Osteoblast (primary cell): ENCODE measurements at regions not wholly inside any gene's neighbourhood (a gene's known extent, or its start where the extent isn't known, plus 50 kb on each side); places are given as distances from the start of the nearest gene placed in this dataset.

Experiments used
- DNase-seq: peaks from one replicate; pipeline ENCODE4 v3.0.0; 2011; ENCODE audit warnings: low spot score, mixed read lengths; ENCODE audit not compliant: insufficient read length; ENCODE audit errors: missing footprints
- H2AFZ ChIP-seq: 2 replicates; pipeline ENCODE4 v1.6.0; 2011; ENCODE audit warnings: mild to moderate bottlenecking, low read length
- H3K27ac ChIP-seq: 2 replicates; pipeline ENCODE4 v1.5.1; 2011; ENCODE audit warnings: mild to moderate bottlenecking, low read depth, low read length, moderate library complexity
- H3K27me3 ChIP-seq: 2 replicates; pipeline ENCODE4 v1.6.0; 2012; ENCODE audit warnings: mild to moderate bottlenecking, control low read depth, inconsistent platforms, low read length, moderate library complexity; ENCODE audit not compliant: insufficient read depth
- H3K36me3 ChIP-seq: 2 replicates; pipeline ENCODE4 v1.5.1; 2011; ENCODE audit warnings: mild to moderate bottlenecking, low read length, control low read depth, moderate library complexity; ENCODE audit not compliant: insufficient read depth
- H3K4me1 ChIP-seq: 2 replicates; pipeline ENCODE4 v1.5.1; 2011; ENCODE audit warnings: mild to moderate bottlenecking, low read length, control low read depth, moderate library complexity; ENCODE audit not compliant: insufficient read depth
- H3K4me2 ChIP-seq: 2 replicates; pipeline ENCODE4 v1.6.0; 2011; ENCODE audit warnings: mild to moderate bottlenecking, low read length; ENCODE audit not compliant: insufficient read depth
- H3K4me3 ChIP-seq: fragments of 200-600 bp; sonication (generic); 3 replicates; pipeline ENCODE4 v1.5.1; 2012; ENCODE audit warnings: mild to moderate bottlenecking, low read length, inconsistent platforms; ENCODE audit not compliant: insufficient read depth
- H3K79me2 ChIP-seq: 2 replicates; pipeline ENCODE4 v1.6.0; 2012; ENCODE audit warnings: mild to moderate bottlenecking, low read length, control low read depth, inconsistent platforms; ENCODE audit not compliant: insufficient read depth
- H3K9me3 ChIP-seq: 2 replicates; pipeline ENCODE4 v1.5.1; 2011; ENCODE audit warnings: low read depth, low read length, control low read depth
- H4K20me1 ChIP-seq: 2 replicates; pipeline ENCODE4 v1.6.0; 2012; ENCODE audit warnings: mild to moderate bottlenecking, low read length, control low read depth; ENCODE audit not compliant: insufficient read depth
- TF ChIP-seq, protein P1 (sequence below): IDR thresholded peaks from 2 replicates; pipeline ENCODE4 v1.5.1; 2011; ENCODE audit warnings: mild to moderate bottlenecking, low read depth, low read length, moderate library complexity; ENCODE audit errors: extremely low read depth

DNA sequence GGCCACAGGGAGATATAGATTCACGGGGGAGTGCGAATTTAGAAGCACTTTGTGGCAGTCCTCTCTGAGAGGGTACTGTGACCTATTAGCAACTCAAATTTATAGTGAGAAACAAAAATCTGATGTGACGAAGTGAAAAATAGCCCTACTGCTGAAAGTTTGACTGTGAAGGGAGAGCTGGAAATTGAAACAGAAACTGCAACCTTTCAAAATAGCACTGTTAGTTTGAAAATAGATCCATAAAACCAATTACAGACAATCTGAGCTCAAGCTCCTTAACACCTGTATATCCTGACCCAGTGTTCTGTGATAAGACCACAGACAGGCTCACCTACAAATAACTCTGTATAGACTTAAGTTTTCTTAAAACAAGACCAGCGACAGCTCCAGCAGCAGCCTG lies 420.1 kb downstream of the IRX1 start:
- Histone ChIP-seq H3K9me3 (no peaks in the 10 kb centered on the region), H3K4me1 (no peaks in the 10 kb centered on the region), H3K27me3 (no peaks in the 10 kb centered on the region), H3K36me3 (no peaks in the 10 kb centered on the region), H4K20me1 (no peaks in the 10 kb centered on the region), H3K79me2 (no peaks in the 10 kb centered on the region), H3K4me3 (no peak overlapping the region), H3K4me2 (no peak overlapping the region), H2AFZ (no peak overlapping the region), H3K27ac (no peak overlapping the region)
- DNase-seq: no peak
- TF ChIP-seq, protein P1, sequence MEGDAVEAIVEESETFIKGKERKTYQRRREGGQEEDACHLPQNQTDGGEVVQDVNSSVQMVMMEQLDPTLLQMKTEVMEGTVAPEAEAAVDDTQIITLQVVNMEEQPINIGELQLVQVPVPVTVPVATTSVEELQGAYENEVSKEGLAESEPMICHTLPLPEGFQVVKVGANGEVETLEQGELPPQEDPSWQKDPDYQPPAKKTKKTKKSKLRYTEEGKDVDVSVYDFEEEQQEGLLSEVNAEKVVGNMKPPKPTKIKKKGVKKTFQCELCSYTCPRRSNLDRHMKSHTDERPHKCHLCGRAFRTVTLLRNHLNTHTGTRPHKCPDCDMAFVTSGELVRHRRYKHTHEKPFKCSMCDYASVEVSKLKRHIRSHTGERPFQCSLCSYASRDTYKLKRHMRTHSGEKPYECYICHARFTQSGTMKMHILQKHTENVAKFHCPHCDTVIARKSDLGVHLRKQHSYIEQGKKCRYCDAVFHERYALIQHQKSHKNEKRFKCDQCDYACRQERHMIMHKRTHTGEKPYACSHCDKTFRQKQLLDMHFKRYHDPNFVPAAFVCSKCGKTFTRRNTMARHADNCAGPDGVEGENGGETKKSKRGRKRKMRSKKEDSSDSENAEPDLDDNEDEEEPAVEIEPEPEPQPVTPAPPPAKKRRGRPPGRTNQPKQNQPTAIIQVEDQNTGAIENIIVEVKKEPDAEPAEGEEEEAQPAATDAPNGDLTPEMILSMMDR: no peak

DNA sequence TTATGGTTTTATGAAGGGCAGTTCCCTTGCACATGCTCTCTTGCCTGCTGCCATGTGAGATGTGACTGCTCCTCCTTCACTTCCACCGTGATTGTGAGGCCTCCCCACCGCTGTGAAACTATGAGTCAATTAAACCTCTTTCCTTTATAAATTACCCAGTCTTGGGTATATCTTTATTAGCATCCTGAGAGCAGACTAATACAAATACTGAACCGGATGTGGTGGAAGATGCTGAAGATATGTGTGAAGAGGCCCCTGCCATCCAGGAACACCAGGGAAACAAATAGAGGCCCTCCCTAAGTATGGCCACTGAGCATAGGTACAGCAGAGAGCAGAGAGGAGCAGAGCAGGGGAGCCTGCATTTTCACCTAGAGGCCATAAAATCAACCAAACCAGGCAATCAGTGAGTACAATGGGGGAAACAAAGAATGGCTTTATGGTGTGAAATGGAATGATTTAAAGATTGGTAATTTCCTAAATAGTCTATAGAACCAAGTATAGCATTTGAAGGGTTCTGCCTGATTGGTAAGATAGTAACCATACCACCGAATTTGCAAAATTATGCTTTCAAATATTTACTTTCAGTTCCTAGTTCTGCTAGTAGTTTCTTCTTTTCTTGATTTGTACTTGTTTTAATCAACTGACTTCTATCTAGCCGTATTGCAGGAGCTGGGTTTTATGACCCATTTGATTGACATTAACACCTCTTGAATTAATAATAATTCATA lies 421.6 kb downstream of the IRX1 start:
- TF ChIP-seq, protein P1: no peak
- Histone ChIP-seq H3K4me2 (no peak overlapping the region), H3K4me1 (no peaks in the 10 kb centered on the region), H3K9me3 (no peaks in the 10 kb centered on the region), H3K79me2 (no peaks in the 10 kb centered on the region), H3K36me3 (no peaks in the 10 kb centered on the region), H3K27me3 (no peaks in the 10 kb centered on the region), H3K4me3 (no peak overlapping the region), H2AFZ (no peak overlapping the region), H4K20me1 (no peaks in the 10 kb centered on the region), H3K27ac (no peak overlapping the region)
- DNase-seq: no peak

DNA sequence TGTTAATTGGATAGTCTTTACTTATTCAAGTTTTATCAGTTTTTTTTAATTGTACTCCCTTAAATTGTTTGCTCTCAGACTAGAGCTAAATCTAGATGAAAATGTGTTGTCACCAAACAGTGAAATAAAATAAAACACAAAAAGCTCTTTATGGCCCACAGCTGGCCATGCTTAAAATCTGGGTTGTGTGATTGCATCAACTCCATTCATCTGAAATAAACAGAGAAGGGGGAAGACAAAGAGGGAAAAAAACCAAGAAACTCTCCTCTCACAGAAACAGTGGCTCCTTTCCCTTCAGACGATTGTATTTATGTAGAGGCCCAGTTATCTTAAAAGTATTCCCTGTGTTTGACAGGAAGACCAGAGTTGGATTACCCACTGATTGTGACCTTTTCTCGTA lies 422.4 kb downstream of the IRX1 start:
- H3K9me3 ChIP-seq: no peaks in the 10 kb centered on the region
- no peaks in the 10 kb centered on the region for H3K27me3 ChIP-seq
- no peak overlapping the region for H3K4me3 ChIP-seq
- H2AFZ ChIP-seq: no peak overlapping the region
- TF ChIP-seq, protein P1: no peak
- H3K79me2 ChIP-seq: no peaks in the 10 kb centered on the region
- H3K36me3 ChIP-seq: no peaks in the 10 kb centered on the region
- no peak for DNase-seq
- no peak overlapping the region for H3K27ac ChIP-seq
- no peak overlapping the region for H3K4me2 ChIP-seq
- H3K4me1 ChIP-seq: no peaks in the 10 kb centered on the region
- no peaks in the 10 kb centered on the region for H4K20me1 ChIP-seq

DNA sequence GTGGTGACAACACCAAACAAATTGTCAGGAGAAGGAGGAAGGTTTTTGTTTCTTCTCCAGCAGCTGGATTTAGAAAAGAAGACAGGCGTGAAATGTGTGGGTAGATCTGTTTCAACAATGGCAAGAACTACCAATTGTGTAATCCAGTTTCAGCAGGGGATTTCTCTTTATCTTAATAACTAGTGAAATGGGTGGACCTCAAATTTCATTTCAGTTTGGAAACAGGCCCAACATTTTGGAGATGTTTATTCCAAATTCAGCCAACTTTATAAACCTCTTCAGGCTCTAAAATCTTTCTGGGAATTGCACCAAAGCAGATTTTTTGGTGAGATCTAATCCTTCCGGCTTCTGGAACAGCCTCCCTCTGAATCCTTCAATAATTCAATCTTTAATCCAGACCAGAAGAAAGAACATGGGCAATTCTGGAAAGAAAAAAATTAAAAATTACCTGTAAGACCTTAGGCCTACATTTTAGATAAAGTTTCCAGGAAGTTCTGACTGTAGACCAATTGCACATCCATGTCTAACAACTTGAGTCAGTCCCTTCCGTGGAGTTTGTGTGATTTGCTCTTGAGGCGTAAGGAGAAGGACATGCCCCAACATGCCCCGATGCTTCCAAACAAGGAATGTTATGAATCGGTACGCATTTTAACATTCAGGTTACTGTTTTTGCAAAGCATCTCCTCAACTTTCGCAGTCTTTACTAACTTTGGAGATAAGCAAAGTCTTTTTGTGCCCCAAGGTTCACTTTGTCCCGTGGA lies 423.6 kb downstream of the IRX1 start:
- Histone ChIP-seq H2AFZ (no peak overlapping the region), H3K27ac (no peak overlapping the region), H3K4me3 (no peak overlapping the region)

More for the DNA sequence above, 423.6 kb downstream of the IRX1 start:
- Histone ChIP-seq H3K4me1 (no peaks in the 10 kb centered on the region), H3K27me3 (no peaks in the 10 kb centered on the region), H4K20me1 (no peaks in the 10 kb centered on the region), H3K36me3 (no peaks in the 10 kb centered on the region), H3K79me2 (no peaks in the 10 kb centered on the region), H3K4me2 (no peak overlapping the region), H3K9me3 (no peaks in the 10 kb centered on the region)
- DNase-seq: no peak
- TF ChIP-seq, protein P1: no peak
